IPS-NIHi7 (cell line): ENCODE measurements at regions not wholly inside any gene's neighbourhood (a gene's known extent, or its start where the extent isn't known, plus 50 kb on each side); places are given as distances from the start of the nearest gene placed in this dataset.
"Not testable (repeated sequence)": the region's sequence is repeated elsewhere in the genome, so short reads cannot be mapped to it uniquely, and the experiment has no call there.

Source experiments
- DNase-seq: peaks from one replicate; pipeline ENCODE4 v3.0.0; 2012; ENCODE audit warnings: mixed read lengths; ENCODE audit errors: extremely low spot score

- DNase-seq = no peak
Observed at GRCh38 chr6:85285114-85285513, 164.8 kb upstream of the NT5E start.

DNA sequence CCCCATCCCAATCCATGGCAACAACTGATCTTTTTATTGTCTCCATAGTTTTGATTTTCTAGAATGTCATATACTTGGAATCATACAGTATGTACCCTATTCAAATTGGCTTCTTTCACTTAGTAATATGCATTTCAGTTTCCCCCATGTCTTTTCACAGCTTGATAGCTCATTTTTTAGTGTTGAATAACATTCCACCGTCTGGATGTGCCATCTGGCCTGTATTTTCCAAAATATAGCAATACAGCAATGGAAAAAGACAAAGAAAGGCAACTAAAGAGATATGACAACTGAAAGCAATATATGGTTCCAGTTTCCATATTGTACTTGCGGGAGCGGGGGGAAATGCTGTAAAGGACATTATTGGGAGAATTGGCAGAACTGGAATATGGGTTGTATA, 166.4 kb upstream of the NT5E start:
- DNase-seq = no peak

DNA sequence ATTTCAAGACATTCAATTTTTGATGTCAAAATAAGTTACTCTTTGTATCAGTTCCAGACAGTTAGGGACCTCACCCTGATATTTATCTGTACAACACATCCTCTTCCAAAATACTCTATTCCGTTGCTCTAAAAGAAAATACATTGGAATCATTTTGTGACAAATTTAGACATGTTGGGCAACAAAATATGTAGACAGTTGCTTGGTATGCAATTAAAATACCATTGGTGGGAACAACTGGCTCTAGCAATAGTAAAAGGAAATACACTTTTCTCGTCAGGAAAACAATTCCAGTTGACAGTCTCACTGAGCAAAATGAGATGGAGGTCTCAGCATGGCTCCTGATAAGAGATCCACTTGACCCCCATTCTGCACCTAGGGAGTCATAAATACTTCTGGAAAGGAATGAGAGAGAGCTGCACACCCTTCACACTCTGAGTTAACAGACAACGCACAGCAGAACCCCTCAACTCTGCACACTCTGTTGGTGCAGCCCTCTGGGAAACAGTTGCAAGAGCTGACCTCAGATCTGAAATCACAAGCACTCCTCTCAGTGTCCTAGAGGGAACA, 171.3 kb upstream of the NT5E start:
- DNase-seq = no peak

- not testable (repeated sequence) for DNase-seq
Observed at GRCh38 chr6:85276026-85276425, 173.9 kb upstream of the NT5E start.

DNA sequence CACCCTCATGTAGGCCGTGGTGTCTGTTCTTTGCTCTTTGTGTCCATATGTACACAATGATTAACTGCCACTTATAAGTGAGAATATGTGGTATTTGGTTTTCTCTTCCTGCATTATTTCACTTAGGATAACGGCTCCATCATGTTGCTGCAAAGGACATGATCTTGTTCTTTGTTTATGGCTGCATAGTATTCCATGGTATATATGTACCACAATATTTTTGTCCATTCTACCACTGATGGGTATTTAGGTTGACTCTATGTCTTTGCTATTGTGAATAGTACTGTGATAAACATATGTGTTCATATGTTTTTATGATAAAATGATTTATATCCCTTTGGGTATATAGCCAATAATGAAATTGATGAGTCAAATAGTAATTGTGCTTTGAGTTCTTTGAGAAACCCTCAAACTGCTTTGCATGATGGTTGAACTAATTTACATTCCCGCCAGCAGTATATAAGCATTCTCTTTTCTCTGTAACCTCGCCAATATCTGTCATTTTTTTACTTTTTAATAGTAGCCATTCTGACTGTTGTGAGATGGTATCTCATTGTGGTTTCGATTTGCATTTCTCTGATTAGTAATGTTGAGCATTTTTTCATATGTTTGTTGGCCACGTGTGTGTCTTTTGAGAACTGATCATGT, 174.4 kb upstream of the NT5E start:
- DNase-seq = no peak

DNA sequence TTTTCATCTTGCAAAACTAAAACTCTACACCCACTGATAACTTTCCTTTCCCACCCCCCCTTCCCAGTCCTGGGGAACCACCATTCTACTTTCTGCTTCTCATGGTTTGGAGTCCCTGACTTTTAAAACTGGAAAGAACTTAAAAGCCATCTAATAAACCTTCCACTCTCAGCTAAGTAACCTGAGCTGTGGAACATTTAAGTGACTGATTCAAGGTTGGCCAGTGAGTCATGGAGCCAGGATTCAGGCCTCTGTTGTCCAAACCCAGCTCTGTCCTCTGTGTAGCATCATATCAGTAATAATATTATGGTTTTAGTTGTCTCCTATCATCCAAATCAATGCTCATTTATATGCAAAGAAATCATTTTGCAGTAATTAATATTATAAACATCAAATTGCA, 176.0 kb upstream of the NT5E start:
- DNase-seq = no peak

GRCh38 chr6:85273046-85273445, 176.8 kb upstream of the NT5E start:
- no peak for DNase-seq

- no peak for DNase-seq
Observed at GRCh38 chr6:85272592-85272991, 177.3 kb upstream of the NT5E start.

DNA sequence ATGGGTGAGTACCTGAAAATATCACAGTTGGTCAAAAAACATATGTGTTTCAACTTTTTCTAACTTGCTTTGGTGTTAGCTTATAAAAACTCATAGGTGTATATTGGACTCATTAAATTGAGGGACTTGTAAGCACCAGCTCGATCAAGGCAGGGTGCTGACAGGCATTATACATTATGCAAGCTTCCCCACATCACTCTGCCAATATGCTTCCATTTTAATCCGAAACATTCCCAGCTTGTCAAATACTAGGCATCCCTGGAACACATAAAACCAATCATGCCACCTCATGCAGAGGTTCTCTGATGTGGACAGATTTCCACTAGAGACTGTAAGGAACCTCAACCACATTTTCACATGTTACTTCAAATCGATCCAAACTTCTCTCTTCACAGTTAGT, 187.3 kb upstream of the NT5E start:
- no peak for DNase-seq

- no peak for DNase-seq
Observed at GRCh38 chr6:85261271-85261670, 188.6 kb upstream of the NT5E start.

- DNase-seq = no peak
Observed at GRCh38 chr6:85255661-85256060, 194.2 kb upstream of the NT5E start.

- DNase-seq = no peak
Observed at GRCh38 chr6:85252552-85252951, 197.3 kb upstream of the NT5E start.

- no peak for DNase-seq
Observed at GRCh38 chr6:85252085-85252484, 197.8 kb upstream of the NT5E start.

DNA sequence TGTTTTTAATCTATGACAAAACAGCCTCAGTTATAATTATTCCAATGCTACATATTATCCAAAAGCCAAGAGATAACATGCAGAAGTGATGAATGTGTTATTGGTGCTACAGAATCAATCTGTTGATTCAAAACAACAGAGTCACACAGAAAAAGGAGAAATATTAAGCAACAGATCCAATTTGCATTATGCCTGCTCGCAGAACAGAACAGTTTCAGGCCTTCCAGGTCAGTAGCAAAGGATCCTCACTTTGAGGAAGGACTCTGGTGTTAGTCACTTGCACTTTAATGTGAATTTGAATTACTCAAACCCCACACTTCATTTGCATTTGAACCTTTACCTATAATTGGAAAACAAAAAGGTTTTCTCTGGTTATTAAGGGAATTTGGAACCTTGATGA, 198.6 kb upstream of the NT5E start:
- DNase-seq = no peak

DNA sequence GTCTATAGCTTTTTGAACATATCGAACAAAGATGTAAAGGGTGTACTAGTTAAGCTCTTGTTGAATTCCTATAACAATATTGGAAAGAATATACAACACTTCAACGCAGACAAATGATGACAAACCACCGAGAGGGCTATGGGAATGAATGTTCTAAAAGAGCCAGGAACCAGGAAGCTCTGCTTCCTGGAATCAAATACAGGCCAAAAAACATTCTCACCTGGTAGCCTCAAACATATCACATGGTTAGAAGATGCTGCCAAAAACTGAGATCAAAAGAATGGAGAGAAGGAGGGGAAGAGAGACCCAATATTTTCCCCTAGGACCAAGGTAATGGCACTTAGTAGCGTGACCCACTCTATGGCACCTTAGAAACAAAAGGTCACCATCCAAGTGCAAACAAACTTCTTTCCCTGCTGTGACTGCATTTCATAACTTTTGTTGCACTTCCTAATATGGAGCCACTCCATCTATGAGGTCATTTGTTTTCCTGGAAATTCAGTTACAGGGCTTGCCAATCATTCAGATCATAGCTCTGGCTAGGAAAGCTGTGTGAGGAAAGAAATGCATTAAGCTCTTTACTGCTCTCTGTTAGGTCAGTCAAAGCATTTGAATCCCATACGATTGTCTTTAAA, 199.2 kb upstream of the NT5E start:
- no peak for DNase-seq

GRCh38 chr6:85245004-85245403, 204.9 kb upstream of the NT5E start:
- DNase-seq = no peak

DNA sequence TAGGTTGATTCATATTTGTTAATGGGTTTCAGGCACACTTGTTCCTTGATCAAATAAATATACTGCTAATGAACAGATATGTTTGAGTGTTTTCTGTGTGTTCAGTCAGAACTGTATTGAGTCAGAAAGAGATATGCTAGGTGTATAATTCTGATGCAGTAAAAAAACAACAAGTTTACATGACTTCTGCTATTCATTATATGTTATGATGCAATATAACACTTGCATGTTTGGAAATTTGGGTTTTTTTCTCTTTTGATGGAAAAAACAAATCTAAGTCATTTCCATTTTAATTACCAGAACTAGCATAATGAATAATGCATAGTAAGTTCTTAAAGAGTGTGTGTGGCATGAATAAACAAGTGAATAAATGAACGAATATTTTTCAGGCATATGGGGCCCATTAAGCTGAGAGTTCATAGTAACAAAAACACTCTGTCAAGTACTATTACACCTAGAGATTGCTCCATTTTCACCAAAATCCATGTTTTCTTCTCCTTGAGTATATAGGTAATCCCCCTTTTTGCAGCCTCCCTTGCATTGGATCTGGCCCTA, 208.3 kb upstream of the NT5E start:
- no peak for DNase-seq

DNA sequence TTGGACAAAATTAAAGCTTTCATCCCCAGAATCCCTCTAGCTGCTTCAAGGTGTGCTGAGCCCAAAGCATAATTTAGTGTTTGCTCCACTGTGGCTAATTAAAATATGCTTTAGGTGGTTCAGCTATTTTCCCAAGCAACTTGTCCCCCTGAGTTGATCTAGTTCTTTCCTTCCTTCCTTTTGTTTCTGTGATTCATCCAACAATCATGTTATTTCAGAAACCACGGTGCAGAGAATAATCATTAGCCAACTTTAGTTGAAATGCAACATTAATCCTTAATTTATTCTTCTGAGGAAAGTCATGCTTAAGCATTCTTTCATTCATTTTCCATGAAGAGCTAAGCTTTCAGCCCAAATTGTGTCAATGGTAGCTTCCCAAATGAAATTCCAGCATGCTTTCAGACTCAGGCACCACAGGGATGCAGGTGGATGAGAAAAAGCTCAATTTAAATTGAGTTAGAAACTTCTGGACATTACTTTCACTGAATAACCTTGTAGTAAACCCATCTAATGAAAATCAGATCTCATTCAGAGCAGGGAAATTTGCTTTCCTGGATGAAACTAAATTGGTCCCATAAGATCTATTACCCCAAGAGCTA, 209.0 kb upstream of the NT5E start:
- DNase-seq = no peak

DNA sequence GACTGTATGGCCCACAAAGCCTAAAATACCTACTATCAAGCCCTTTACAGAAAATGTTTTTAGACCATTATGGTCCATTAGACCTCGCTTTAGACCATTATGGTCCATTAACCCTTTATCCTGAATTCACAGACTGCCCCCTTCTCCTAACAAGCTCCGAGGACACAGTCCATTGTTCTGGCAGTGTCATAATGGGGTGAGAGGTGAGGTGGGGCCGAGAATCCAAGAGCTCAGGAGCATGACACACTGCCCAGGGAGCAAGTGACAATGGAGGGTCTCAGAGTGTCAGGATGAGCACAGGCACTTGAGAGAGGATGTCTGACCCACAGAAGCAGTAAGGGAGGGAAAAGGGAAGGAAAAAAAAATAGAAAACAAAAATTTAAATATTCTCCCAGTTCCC, 212.4 kb upstream of the NT5E start:
- DNase-seq = no peak

- no peak for DNase-seq
Observed at GRCh38 chr6:85236636-85237035, 213.2 kb upstream of the NT5E start.

DNA sequence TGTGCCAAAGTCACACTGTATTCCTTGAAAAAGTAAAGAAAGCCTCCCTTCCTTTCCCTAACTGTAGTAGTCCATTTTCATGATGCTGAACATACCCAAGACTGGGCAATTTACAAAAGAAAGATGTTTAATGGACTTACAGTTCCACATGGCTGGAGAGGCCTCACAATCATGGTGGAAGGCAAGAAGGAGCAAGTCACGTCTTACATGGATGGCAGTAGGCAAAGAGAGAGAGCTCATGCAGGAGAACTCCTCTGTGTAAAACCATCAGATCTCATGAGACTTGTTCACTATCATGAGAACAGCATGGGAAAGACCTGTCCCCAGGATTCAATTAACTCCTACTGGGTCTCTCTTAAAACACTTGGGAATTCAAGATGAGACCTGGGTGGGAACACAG, 222.5 kb upstream of the NT5E start:
- DNase-seq = not testable (repeated sequence)

GRCh38 chr6:85212794-85213193, 237.1 kb upstream of the NT5E start:
- DNase-seq = not testable (repeated sequence)

- DNase-seq = no peak
Observed at GRCh38 chr6:85195243-85195642, 254.6 kb upstream of the NT5E start.
